ENCODE measurements at regions not wholly inside any gene's neighbourhood (a gene's known extent, or its start where the extent isn't known, plus 50 kb on each side); places are given as distances from the start of the nearest gene placed in this dataset.

DNA sequence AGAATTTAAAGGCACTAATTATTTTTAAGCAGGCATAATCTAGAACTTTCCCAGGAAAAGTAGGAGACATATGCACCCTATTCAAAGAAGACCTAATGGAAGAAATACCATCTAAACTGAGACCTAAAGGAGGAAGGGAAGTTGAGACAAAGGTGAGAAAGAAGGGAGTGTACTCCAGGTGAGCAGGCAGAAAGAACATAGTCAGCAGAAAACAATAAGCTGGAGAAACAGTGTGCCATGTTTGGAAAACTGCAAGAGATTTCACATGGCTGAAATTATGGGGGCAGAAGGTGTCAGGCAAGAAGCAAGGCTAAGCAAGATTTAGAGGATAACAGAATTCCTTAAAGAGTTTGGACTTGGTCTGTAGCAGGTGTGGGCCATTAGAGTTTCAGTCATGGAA is 167.0 kb upstream of the USP25 start:
- Histone ChIP-seq H3K27me3 (ENCODE audit: control insufficient read depth, insufficient read depth, low read length) (no peaks in the 10 kb centered on the region), H3K4me3 (ENCODE audit: low read depth in 2 of 2, low read length in 2 of 2) (no peak overlapping the region), H3K4me1 (ENCODE audit: control insufficient read depth, insufficient read depth, low read length) (no peaks in the 10 kb centered on the region), H3K27ac (ENCODE audit: low read length) (no peak overlapping the region), H3K9me3 (ENCODE audit: control insufficient read depth, insufficient read depth, low read depth, low read length) (no peaks in the 10 kb centered on the region), H3K36me3 (ENCODE audit: control insufficient read depth, insufficient read depth, low read length) (no peaks in the 10 kb centered on the region)
- ATAC-seq (no peak), DNase-seq (ENCODE audit: low read depth, low spot score) (no peak)
- no TSS peak for BruUV-seq (replicated peaks)
- intact Hi-C loops (cut with micrococcal nuclease; ENCODE audit: unreplicated experiment) (no loop called here), in situ Hi-C loops (cut with HindIII; ENCODE audit: low pct_unique_long_range_greater_than_20kb, low sequenced_read_pairs) (no loop called here)
- no peak for TF ChIP-seq SIN3A (IDR thresholded peaks at IDR 0.05; ENCODE audit: borderline replicate concordance, insufficient read depth, low read depth, low read length)
- TF ChIP-seq, protein P1, sequence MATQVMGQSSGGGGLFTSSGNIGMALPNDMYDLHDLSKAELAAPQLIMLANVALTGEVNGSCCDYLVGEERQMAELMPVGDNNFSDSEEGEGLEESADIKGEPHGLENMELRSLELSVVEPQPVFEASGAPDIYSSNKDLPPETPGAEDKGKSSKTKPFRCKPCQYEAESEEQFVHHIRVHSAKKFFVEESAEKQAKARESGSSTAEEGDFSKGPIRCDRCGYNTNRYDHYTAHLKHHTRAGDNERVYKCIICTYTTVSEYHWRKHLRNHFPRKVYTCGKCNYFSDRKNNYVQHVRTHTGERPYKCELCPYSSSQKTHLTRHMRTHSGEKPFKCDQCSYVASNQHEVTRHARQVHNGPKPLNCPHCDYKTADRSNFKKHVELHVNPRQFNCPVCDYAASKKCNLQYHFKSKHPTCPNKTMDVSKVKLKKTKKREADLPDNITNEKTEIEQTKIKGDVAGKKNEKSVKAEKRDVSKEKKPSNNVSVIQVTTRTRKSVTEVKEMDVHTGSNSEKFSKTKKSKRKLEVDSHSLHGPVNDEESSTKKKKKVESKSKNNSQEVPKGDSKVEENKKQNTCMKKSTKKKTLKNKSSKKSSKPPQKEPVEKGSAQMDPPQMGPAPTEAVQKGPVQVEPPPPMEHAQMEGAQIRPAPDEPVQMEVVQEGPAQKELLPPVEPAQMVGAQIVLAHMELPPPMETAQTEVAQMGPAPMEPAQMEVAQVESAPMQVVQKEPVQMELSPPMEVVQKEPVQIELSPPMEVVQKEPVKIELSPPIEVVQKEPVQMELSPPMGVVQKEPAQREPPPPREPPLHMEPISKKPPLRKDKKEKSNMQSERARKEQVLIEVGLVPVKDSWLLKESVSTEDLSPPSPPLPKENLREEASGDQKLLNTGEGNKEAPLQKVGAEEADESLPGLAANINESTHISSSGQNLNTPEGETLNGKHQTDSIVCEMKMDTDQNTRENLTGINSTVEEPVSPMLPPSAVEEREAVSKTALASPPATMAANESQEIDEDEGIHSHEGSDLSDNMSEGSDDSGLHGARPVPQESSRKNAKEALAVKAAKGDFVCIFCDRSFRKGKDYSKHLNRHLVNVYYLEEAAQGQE (IDR thresholded peaks at IDR 0.05; ENCODE audit: insufficient read depth in 1 of 2, low read depth in 2 of 2, low read length in 1 of 2): no peak
- TF ChIP-seq TCF7L2 (IDR thresholded peaks at IDR 0.05; ENCODE audit: low read depth, low read length): no peak
- TF ChIP-seq POLR2AphosphoS5 (IDR thresholded peaks at IDR 0.05; ENCODE audit: low read depth, low read length): no peak
- TF ChIP-seq, protein P2, sequence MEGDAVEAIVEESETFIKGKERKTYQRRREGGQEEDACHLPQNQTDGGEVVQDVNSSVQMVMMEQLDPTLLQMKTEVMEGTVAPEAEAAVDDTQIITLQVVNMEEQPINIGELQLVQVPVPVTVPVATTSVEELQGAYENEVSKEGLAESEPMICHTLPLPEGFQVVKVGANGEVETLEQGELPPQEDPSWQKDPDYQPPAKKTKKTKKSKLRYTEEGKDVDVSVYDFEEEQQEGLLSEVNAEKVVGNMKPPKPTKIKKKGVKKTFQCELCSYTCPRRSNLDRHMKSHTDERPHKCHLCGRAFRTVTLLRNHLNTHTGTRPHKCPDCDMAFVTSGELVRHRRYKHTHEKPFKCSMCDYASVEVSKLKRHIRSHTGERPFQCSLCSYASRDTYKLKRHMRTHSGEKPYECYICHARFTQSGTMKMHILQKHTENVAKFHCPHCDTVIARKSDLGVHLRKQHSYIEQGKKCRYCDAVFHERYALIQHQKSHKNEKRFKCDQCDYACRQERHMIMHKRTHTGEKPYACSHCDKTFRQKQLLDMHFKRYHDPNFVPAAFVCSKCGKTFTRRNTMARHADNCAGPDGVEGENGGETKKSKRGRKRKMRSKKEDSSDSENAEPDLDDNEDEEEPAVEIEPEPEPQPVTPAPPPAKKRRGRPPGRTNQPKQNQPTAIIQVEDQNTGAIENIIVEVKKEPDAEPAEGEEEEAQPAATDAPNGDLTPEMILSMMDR (IDR thresholded peaks at IDR 0.05): no peak
- CTCF ChIA-PET: no interaction called here
- POLR2A ChIA-PET: no interaction called here

DNA sequence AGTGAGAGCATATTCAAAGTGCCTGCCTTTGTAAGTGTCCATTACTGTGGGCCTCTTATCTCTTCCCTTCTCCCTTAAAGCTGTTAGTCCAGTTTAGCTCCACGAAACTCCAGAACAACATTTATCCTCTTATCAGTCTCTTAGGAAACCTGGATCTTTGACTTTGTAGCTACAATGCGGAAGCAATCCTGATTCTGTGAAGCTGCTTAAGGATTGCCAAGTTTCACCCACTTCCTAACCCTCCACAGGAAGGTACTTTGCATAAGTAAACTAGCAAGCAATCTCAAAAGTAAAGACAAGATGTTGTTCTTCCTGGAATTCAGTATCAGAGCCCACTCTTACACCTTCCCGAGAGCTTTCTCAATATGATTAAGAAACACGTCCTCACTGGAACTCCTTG is 164.9 kb upstream of the USP25 start:
- Histone ChIP-seq H3K9me3 (ENCODE audit: control insufficient read depth, insufficient read depth, low read depth, low read length) (no peaks in the 10 kb centered on the region), H3K27ac (ENCODE audit: low read length) (no peak overlapping the region), H3K36me3 (ENCODE audit: control insufficient read depth, insufficient read depth, low read length) (no peaks in the 10 kb centered on the region), H3K27me3 (ENCODE audit: control insufficient read depth, insufficient read depth, low read length) (no peaks in the 10 kb centered on the region), H3K4me3 (ENCODE audit: low read depth in 2 of 2, low read length in 2 of 2) (no peak overlapping the region), H3K4me1 (ENCODE audit: control insufficient read depth, insufficient read depth, low read length) (no peaks in the 10 kb centered on the region)
- DNase-seq (ENCODE audit: low read depth, low spot score) (no peak), ATAC-seq (no peak)
- in situ Hi-C loops (cut with HindIII; ENCODE audit: low pct_unique_long_range_greater_than_20kb, low sequenced_read_pairs) (no loop called here), intact Hi-C loops (cut with micrococcal nuclease; ENCODE audit: unreplicated experiment) (no loop called here)
- TF ChIP-seq, protein P2 (IDR thresholded peaks at IDR 0.05): no peak
- TF ChIP-seq SIN3A (IDR thresholded peaks at IDR 0.05; ENCODE audit: borderline replicate concordance, insufficient read depth, low read depth, low read length) (no peak), TCF7L2 (IDR thresholded peaks at IDR 0.05; ENCODE audit: low read depth, low read length) (no peak), POLR2AphosphoS5 (IDR thresholded peaks at IDR 0.05; ENCODE audit: low read depth, low read length) (no peak)
- TF ChIP-seq, protein P1 (IDR thresholded peaks at IDR 0.05; ENCODE audit: insufficient read depth in 1 of 2, low read depth in 2 of 2, low read length in 1 of 2): no peak
- BruUV-seq (replicated peaks): no TSS peak
- CTCF ChIA-PET: no interaction called here
- POLR2A ChIA-PET: no interaction called here

All from Panc1 (cell line).